HepG2 (cell line): ENCODE measurements at regions not wholly inside any gene's neighbourhood (a gene's known extent, or its start where the extent isn't known, plus 50 kb on each side); places are given as distances from the start of the nearest gene placed in this dataset.

ENCODE experiments used
- ATAC-seq: fragments of 200-7000 bp; cut with Tn5 transposase; 3 replicates; pipeline ENCODE4 v1.9.1; 2020; ENCODE audit warnings: mild to moderate bottlenecking, moderate library complexity
- BruUV-seq: library from RNA; stranded (reverse); fragments of 400-500 nt; replicated peaks from 2 replicates; lab custom pipeline; 2021; lab: Mats Ljungman, UMichigan
- CTCF ChIA-PET: fragments of 300-600 bp; formaldehyde crosslinking; extraction: SDS; loops from one replicate; lab custom pipeline; 2021; ENCODE audit warnings: low total read pairs, inconsistent platforms, low intra/inter-chr PET ratio; lab: Yijun Ruan, JAX
- POLR2A ChIA-PET: fragments of 350-600 bp; sonication (Branson Sonifier 250); formaldehyde crosslinking; loops from one replicate; lab custom pipeline; 2020; ENCODE audit warnings: antibody characterized with exemption, inconsistent platforms; lab: Yijun Ruan, JAX
- DNase-seq: peaks from one replicate; pipeline ENCODE4 v3.0.0-alpha.2; 2015; ENCODE audit warnings: low spot score
- FAIRE-seq: peaks from 3 replicates; lab custom pipeline; 2011; peaks lifted over from hg19 to GRCh38; lab: Jason Lieb, UNC
- H2AFZ ChIP-seq: one replicate; pipeline ENCODE4 v1.6.1; 2011; ENCODE audit warnings: low read length, inconsistent platforms
- H3K27ac ChIP-seq: fragments of 300-600 bp; 3 replicates; pipeline ENCODE4 v1.8.0; 2011; ENCODE audit warnings: mixed run types, mild to moderate bottlenecking, mixed read lengths, low read length, inconsistent platforms; ENCODE audit not compliant: insufficient read depth; ENCODE audit errors: extremely low read length
- H3K27me3 ChIP-seq, 2 experiments: fragments of 200-600 bp in 1 of 2; 2 replicates in 1 of 2; 3 replicates in 1 of 2; pipeline versions ENCODE4 v1.6.0 to v1.8.0; 2011; ENCODE audit warnings: low read length in 2 of 2, mild to moderate bottlenecking in 2 of 2, moderate library complexity in 2 of 2, inconsistent platforms in 1 of 2; ENCODE audit not compliant: insufficient read depth in 2 of 2, control insufficient read depth in 1 of 2
- H3K36me3 ChIP-seq, 2 experiments: fragments of 200-600 bp in 1 of 2; replicated peaks in 1 of 2; 2 replicates in 1 of 2; 3 replicates in 1 of 2; pipeline versions ENCODE4 v1.5.1 to v1.8.0; 2011; ENCODE audit warnings: low read length in 2 of 2, inconsistent platforms in 1 of 2; ENCODE audit not compliant: insufficient read depth in 2 of 2, control insufficient read depth in 1 of 2
- H3K4me1 ChIP-seq: 2 replicates; pipeline ENCODE4 v1.5.1; 2012; ENCODE audit warnings: low read length, inconsistent platforms; ENCODE audit not compliant: insufficient read depth
- H3K4me2 ChIP-seq: 2 replicates; pipeline ENCODE4 v1.6.0; 2011; ENCODE audit warnings: low read depth, low read length, inconsistent platforms
- H3K4me3 ChIP-seq, 3 experiments: fragments of 200-600 bp in 1 of 3; sonication (generic), shearing (Covaris generic) in 1 of 3; replicated peaks in 1 of 3; 2 replicates each; pipeline ENCODE4 v1.5.1; 2011 to 2016; ENCODE audit warnings: low read length in 3 of 3, inconsistent platforms in 2 of 3, low read depth in 2 of 3, mild to moderate bottlenecking in 2 of 3, control low read depth in 1 of 3, mixed read lengths in 1 of 3; ENCODE audit not compliant: insufficient read depth in 1 of 3
- H3K79me2 ChIP-seq: one replicate; pipeline ENCODE4 v1.6.1; 2011; ENCODE audit warnings: low read length, inconsistent platforms; ENCODE audit not compliant: insufficient read depth
- H3K9ac ChIP-seq: 2 replicates; pipeline ENCODE4 v1.6.0; 2011; ENCODE audit warnings: mild to moderate bottlenecking, low read depth, low read length, inconsistent platforms; ENCODE audit not compliant: insufficient read depth
- H3K9me3 ChIP-seq: 2 replicates; pipeline ENCODE4 v1.5.1; 2012; ENCODE audit warnings: mild to moderate bottlenecking, low read length
- H4K20me1 ChIP-seq: 2 replicates; pipeline ENCODE4 v1.6.0; 2011; ENCODE audit warnings: inconsistent platforms, mild to moderate bottlenecking, low read length, moderate library complexity; ENCODE audit not compliant: insufficient read depth
- CENPX ChIP-seq: sonication (generic); formaldehyde crosslinking; IDR thresholded peaks from 2 replicates; pipeline ENCODE4 v1.9.0; 2021; ENCODE audit warnings: mild to moderate bottlenecking, missing genetic modification reagents, moderate library complexity
- CREB1 ChIP-seq, 2 experiments: fragments of 450-650 bp in 1 of 2; IDR thresholded peaks; 2 replicates each; pipeline ENCODE4 v1.6.1; 2016 to 2017; ENCODE audit warnings: control low read depth in 1 of 2, mild to moderate bottlenecking in 1 of 2, missing compliant biosample characterization in 1 of 2, missing genetic modification characterization in 1 of 2
- EED ChIP-seq: sonication (generic); formaldehyde crosslinking; IDR thresholded peaks from 2 replicates; pipeline ENCODE4 v1.5.0; 2020; ENCODE audit warnings: mild to moderate bottlenecking, missing genetic modification reagents
- FOXC1 ChIP-seq: sonication (generic); formaldehyde crosslinking; IDR thresholded peaks from 2 replicates; pipeline ENCODE4 v1.8.0; 2022; ENCODE audit warnings: mild to moderate bottlenecking, missing genetic modification reagents, borderline replicate concordance
- MLLT10 ChIP-seq: sonication (generic); formaldehyde crosslinking; IDR thresholded peaks from 2 replicates; pipeline ENCODE4 v1.4.0; 2020; ENCODE audit warnings: missing genetic modification reagents
- SMAD9 ChIP-seq: sonication (generic); formaldehyde crosslinking; IDR thresholded peaks from 2 replicates; pipeline ENCODE4 v1.5.1; 2020; ENCODE audit warnings: mild to moderate bottlenecking, missing genetic modification reagents
- TBP ChIP-seq: sonication (generic); formaldehyde crosslinking; IDR thresholded peaks from 2 replicates; pipeline ENCODE4 v1.5.0; 2020; ENCODE audit warnings: missing genetic modification reagents
- ZNF138 ChIP-seq: sonication (generic); formaldehyde crosslinking; IDR thresholded peaks from 2 replicates; pipeline ENCODE4 v1.5.0; 2020; ENCODE audit warnings: mild to moderate bottlenecking, low read depth, missing genetic modification reagents
- ZNF496 ChIP-seq: sonication (generic); formaldehyde crosslinking; IDR thresholded peaks from 2 replicates; pipeline ENCODE4 v1.8.1; 2023; ENCODE audit warnings: mild to moderate bottlenecking, moderate library complexity, missing genetic modification reagents; ENCODE audit not compliant: insufficient replicate concordance
- ZNF564 ChIP-seq: sonication (generic); formaldehyde crosslinking; IDR thresholded peaks from 2 replicates; pipeline ENCODE4 v1.8.1; 2023; ENCODE audit warnings: mild to moderate bottlenecking, missing genetic modification reagents
- WGBS: methylation state at CpG from one replicate; pipeline ENCODE4 v1.1.6; 2017; ENCODE audit warnings: low lambda C conversion rate; 5-methylcytosine and 5-hydroxymethylcytosine counted together
- in situ Hi-C: cut with HindIII; loops from 2 replicates; pipeline ENCODE4 v1.10.0; 2017; ENCODE audit warnings: low pct_unique_long_range_greater_than_20kb; ENCODE audit not compliant: extremely low pct_ligation_motif_present
- intact Hi-C: fragments of 100-400 bp; cut with micrococcal nuclease; formaldehyde crosslinking; loops from one replicate; pipeline ENCODE4 v1.10.0; 2022; ENCODE audit not compliant: unreplicated experiment
- TF ChIP-seq, protein P1 (sequence below): sonication (generic); formaldehyde crosslinking; IDR thresholded peaks from 2 replicates; pipeline ENCODE4 v1.5.1; 2020; ENCODE audit warnings: mild to moderate bottlenecking, missing genetic modification reagents, moderate library complexity
- TF ChIP-seq, protein P2 (sequence below): sonication (generic); formaldehyde crosslinking; IDR thresholded peaks from 2 replicates; pipeline ENCODE4 v1.9.0; 2021; ENCODE audit warnings: mild to moderate bottlenecking, missing genetic modification reagents

DNA sequence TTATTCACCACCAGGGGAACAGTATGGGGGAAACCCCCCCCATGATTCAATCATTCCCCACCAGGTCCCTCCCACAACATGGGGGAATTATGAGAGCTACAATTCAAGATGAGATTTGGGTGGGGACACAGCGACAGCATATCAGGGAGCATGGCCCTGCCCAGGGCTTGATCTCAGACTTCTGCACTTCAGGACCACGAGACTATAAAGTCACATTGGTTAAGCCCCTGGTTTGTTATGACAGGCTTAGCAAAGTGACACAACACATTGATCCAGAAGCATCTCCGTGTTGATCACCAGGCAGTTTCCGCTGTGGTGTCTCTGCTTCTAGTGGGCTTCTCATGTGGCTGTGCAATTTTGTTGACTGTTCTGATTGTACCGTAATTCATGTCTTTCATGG, 312.7 kb upstream of the C1orf174 start:
- peaks cover 2 to 21% of the 10 kb centered on the region in 2 experiments; a peak in 3 of 5 replicates for H3K27me3 ChIP-seq
- no peak overlapping the region for H3K4me3 ChIP-seq
- CTCF ChIA-PET = no interaction called here
- 0 out of 2 replicates have a peak, but pooled peaks cover 7% of the 10 kb centered on the region for H3K4me1 ChIP-seq
- H3K9me3 ChIP-seq = no peaks in the 10 kb centered on the region
- ATAC-seq (no peak), DNase-seq (no peak)
- intact Hi-C loops (no loop called here), in situ Hi-C loops (no loop called here)
- H3K27ac ChIP-seq = no peak overlapping the region
- H3K36me3 ChIP-seq = no peaks in the 10 kb centered on the region
- 50% methylated on average over 2 of the region's 5 CpGs for WGBS
- H3K4me2 ChIP-seq = no peak overlapping the region
- POLR2A ChIA-PET = no interaction called here
- no peaks in the 10 kb centered on the region for H4K20me1 ChIP-seq
- no TSS peak for BruUV-seq
- TF ChIP-seq ZNF138 (CRISPR knock-in tag) = no peak
- TF ChIP-seq CENPX (CRISPR knock-in tag) = no peak
- TF ChIP-seq, protein P1, sequence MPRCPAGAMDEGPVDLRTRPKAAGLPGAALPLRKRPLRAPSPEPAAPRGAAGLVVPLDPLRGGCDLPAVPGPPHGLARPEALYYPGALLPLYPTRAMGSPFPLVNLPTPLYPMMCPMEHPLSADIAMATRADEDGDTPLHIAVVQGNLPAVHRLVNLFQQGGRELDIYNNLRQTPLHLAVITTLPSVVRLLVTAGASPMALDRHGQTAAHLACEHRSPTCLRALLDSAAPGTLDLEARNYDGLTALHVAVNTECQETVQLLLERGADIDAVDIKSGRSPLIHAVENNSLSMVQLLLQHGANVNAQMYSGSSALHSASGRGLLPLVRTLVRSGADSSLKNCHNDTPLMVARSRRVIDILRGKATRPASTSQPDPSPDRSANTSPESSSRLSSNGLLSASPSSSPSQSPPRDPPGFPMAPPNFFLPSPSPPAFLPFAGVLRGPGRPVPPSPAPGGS = no peak
- TF ChIP-seq SMAD9 (CRISPR knock-in tag) = no peak
- TF ChIP-seq MLLT10 (CRISPR knock-in tag) = no peak
- no peak for TF ChIP-seq CREB1 (IDR thresholded peaks at IDR 0.05)
- no peak for TF ChIP-seq CREB1 (CRISPR knock-in tag; IDR thresholded peaks at IDR 0.05)
- TF ChIP-seq, protein P2, sequence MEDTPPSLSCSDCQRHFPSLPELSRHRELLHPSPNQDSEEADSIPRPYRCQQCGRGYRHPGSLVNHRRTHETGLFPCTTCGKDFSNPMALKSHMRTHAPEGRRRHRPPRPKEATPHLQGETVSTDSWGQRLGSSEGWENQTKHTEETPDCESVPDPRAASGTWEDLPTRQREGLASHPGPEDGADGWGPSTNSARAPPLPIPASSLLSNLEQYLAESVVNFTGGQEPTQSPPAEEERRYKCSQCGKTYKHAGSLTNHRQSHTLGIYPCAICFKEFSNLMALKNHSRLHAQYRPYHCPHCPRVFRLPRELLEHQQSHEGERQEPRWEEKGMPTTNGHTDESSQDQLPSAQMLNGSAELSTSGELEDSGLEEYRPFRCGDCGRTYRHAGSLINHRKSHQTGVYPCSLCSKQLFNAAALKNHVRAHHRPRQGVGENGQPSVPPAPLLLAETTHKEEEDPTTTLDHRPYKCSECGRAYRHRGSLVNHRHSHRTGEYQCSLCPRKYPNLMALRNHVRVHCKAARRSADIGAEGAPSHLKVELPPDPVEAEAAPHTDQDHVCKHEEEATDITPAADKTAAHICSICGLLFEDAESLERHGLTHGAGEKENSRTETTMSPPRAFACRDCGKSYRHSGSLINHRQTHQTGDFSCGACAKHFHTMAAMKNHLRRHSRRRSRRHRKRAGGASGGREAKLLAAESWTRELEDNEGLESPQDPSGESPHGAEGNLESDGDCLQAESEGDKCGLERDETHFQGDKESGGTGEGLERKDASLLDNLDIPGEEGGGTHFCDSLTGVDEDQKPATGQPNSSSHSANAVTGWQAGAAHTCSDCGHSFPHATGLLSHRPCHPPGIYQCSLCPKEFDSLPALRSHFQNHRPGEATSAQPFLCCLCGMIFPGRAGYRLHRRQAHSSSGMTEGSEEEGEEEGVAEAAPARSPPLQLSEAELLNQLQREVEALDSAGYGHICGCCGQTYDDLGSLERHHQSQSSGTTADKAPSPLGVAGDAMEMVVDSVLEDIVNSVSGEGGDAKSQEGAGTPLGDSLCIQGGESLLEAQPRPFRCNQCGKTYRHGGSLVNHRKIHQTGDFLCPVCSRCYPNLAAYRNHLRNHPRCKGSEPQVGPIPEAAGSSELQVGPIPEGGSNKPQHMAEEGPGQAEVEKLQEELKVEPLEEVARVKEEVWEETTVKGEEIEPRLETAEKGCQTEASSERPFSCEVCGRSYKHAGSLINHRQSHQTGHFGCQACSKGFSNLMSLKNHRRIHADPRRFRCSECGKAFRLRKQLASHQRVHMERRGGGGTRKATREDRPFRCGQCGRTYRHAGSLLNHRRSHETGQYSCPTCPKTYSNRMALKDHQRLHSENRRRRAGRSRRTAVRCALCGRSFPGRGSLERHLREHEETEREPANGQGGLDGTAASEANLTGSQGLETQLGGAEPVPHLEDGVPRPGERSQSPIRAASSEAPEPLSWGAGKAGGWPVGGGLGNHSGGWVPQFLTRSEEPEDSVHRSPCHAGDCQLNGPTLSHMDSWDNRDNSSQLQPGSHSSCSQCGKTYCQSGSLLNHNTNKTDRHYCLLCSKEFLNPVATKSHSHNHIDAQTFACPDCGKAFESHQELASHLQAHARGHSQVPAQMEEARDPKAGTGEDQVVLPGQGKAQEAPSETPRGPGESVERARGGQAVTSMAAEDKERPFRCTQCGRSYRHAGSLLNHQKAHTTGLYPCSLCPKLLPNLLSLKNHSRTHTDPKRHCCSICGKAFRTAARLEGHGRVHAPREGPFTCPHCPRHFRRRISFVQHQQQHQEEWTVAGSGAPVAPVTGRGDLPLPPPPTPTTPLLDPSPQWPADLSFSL (CRISPR knock-in tag) = no peak
- TF ChIP-seq FOXC1 (CRISPR knock-in tag) = no peak
- TF ChIP-seq TBP = no peak
- TF ChIP-seq ZNF496 (CRISPR knock-in tag) = no peak
- no peak for TF ChIP-seq ZNF564 (CRISPR knock-in tag)
- no peak for TF ChIP-seq EED (CRISPR knock-in tag)
- TF ChIP-seq, all 625 proteins: peak for 0
- no peak overlapping the region for H2AFZ ChIP-seq
- no peak for FAIRE-seq
- no peaks in the 10 kb centered on the region for H3K79me2 ChIP-seq
- H3K9ac ChIP-seq = no peak overlapping the region
